ENCODE measurements at regions not wholly inside any gene's neighbourhood (a gene's known extent, or its start where the extent isn't known, plus 50 kb on each side); places are given as distances from the start of the nearest gene placed in this dataset.

GRCh38 chr2:49677227-49677626 lies 522.9 kb upstream of the FSHR start:
- ChIA-PET CTCF (no interaction called here), POLR2A (no interaction called here), RAD21 (ENCODE audit: unreplicated experiment) (no interaction called here), SMC1A (ENCODE audit: uncharacterized antibody, unreplicated experiment) (no interaction called here)
- ATAC-seq (no peak), FAIRE-seq (no peak), DNase-seq (ENCODE audit: low read depth, low spot score) (no peak)
- H2AFZ ChIP-seq (ENCODE audit: control insufficient read depth, low read depth, low read length), result no peak overlapping the region
- no TSS peak for BruUV-seq (replicated peaks)
- no peak overlapping the region for H3K4me2 ChIP-seq (ENCODE audit: control insufficient read depth, insufficient read depth)
- no peaks in the 10 kb centered on the region for H4K20me1 ChIP-seq (ENCODE audit: control insufficient read depth, insufficient read depth)
- no peaks in the 10 kb centered on the region; a peak in 1 of 4 replicates for H3K27me3 ChIP-seq (replicated peaks in 1 of 2; ENCODE audit: control insufficient read depth in 2 of 2, insufficient read depth in 2 of 2, low read length in 1 of 2)
- no peaks in the 10 kb centered on the region for H3K79me2 ChIP-seq (ENCODE audit: control insufficient read depth, insufficient read depth, low read length)
- no peaks in the 10 kb centered on the region for H3K9me3 ChIP-seq (replicated peaks; ENCODE audit: control insufficient read depth, insufficient read depth, low read length)
- H3K9ac ChIP-seq (ENCODE audit: control insufficient read depth, insufficient read depth, low read length), result no peak overlapping the region
- intact Hi-C loops (cut with micrococcal nuclease; ENCODE audit: unreplicated experiment) (no loop called here), in situ Hi-C loops (cut with MboI) (no loop called here)
- no peak overlapping the region for H3K27ac ChIP-seq (ENCODE audit: control insufficient read depth, insufficient read depth)
- no peak overlapping the region for H3K4me3 ChIP-seq
- WGBS (ENCODE audit: insufficient coverage, insufficient replicate concordance, low lambda C conversion rate, missing lambda C conversion rate), result 33% methylated on average over 1 of the region's 1 CpG
- no peaks in the 10 kb centered on the region for H3K36me3 ChIP-seq (ENCODE audit: control insufficient read depth in 2 of 2, insufficient read depth in 2 of 2, low read length in 1 of 2)
- no peaks in the 10 kb centered on the region for H3K4me1 ChIP-seq (ENCODE audit: control insufficient read depth, insufficient read depth, low read length)
- no peak for TF ChIP-seq USF2 (IDR thresholded peaks at IDR 0.05; ENCODE audit: borderline replicate concordance, low read depth, low read length)
- no peak for TF ChIP-seq ZZZ3 (IDR thresholded peaks at IDR 0.05; ENCODE audit: control insufficient read depth, insufficient read length, low read depth)
- TF ChIP-seq ATF7 (IDR thresholded peaks at IDR 0.05; ENCODE audit: low read depth), result no peak
- TF ChIP-seq CBX3 (IDR thresholded peaks at IDR 0.05; ENCODE audit: borderline replicate concordance, low read depth), result no peak
- TF ChIP-seq CEBPB (IDR thresholded peaks at IDR 0.05; ENCODE audit: borderline replicate concordance in 1 of 2, low read depth in 2 of 2, low read length in 2 of 2), result no peak
- no peak for TF ChIP-seq MLLT1 (IDR thresholded peaks at IDR 0.05)
- TF ChIP-seq ATF2 (IDR thresholded peaks at IDR 0.05; ENCODE audit: low read length), result no peak
- TF ChIP-seq ZBTB11 (CRISPR knock-in tag; IDR thresholded peaks at IDR 0.05), result no peak
- no peak for TF ChIP-seq SIN3A (IDR thresholded peaks at IDR 0.05; ENCODE audit: low read depth, low read length)
- TF ChIP-seq ETV6 (conservative IDR thresholded peaks at IDR 0.05 in 1 of 2, IDR thresholded peaks at IDR 0.05 in 1 of 2; ENCODE audit: borderline replicate concordance in 1 of 2, low read depth in 1 of 2), result no peak
- no peak for TF ChIP-seq PBX3 (IDR thresholded peaks at IDR 0.05; ENCODE audit: insufficient replicate concordance, low read depth, low read length)
- TF ChIP-seq POU2F2 (IDR thresholded peaks at IDR 0.05; ENCODE audit: borderline replicate concordance, low read depth, low read length), result no peak
